ENCODE measurements at regions not wholly inside any gene's neighbourhood (a gene's known extent, or its start where the extent isn't known, plus 50 kb on each side); places are given as distances from the start of the nearest gene placed in this dataset.

- Histone ChIP-seq H3K9me3 (ENCODE audit: control insufficient read depth, insufficient read depth, low read length) (no peaks in the 10 kb centered on the region), H3K27me3 (ENCODE audit: control insufficient read depth, insufficient read depth, low read length) (peaks cover 14% of the 10 kb centered on the region), H3K27ac (ENCODE audit: low read length) (peak overlapping the region; percentile 84), H3K4me1 (ENCODE audit: control insufficient read depth, insufficient read depth, low read length) (peaks cover 21% of the 10 kb centered on the region), H3K36me3 (ENCODE audit: control insufficient read depth, insufficient read depth, low read length) (no peaks in the 10 kb centered on the region), H3K4me3 (ENCODE audit: low read length) (peak overlapping the region; percentile 85)
- Mint-ChIP-seq H3K9me3 (no peaks in the 10 kb centered on the region), H3K4me1 (peaks cover 12 to 17% of the 10 kb centered on the region in 2 donors), H3K4me3 (peak overlapping the region; percentile 80), H3K27ac (peak overlapping the region; percentile 45 to 87), H3K27me3 (ENCODE audit: low read depth in 2 of 2) (peaks cover 30 to 44% of the 10 kb centered on the region in 2 donors), H3K36me3 (no peaks in the 10 kb centered on the region)
- intact Hi-C loops (cut with micrococcal nuclease): loop anchor here (1.0 to 10.0 kb wide), 3 partner anchors 78 to 168 kb away; no protein-coding TSS in a partner anchor
- 30% methylated on average over 32 of the region's 32 CpGs for whole genome bisulfite sequencing (ENCODE audit: insufficient coverage)
- DNase-seq (no peak), ATAC-seq (peak in 2 of 3 donors; percentile 22 to 33)
- no peak for TF ChIP-seq CTCF (IDR thresholded peaks at IDR 0.05)
Measured at GRCh38 chr1:207962716-207963426, 51.9 kb upstream of the CD34 start.

All from natural killer cell (primary cell).